ENCODE measurements at regions not wholly inside any gene's neighbourhood (a gene's known extent, or its start where the extent isn't known, plus 50 kb on each side); places are given as distances from the start of the nearest gene placed in this dataset.
"Not testable (repeated sequence)": the region's sequence is repeated elsewhere in the genome, so short reads cannot be mapped to it uniquely, and the experiment has no call there.

GRCh38 chr7:37656-38055 is 154.7 kb upstream of the FAM20C start:
- TF ChIP-seq, protein P1, sequence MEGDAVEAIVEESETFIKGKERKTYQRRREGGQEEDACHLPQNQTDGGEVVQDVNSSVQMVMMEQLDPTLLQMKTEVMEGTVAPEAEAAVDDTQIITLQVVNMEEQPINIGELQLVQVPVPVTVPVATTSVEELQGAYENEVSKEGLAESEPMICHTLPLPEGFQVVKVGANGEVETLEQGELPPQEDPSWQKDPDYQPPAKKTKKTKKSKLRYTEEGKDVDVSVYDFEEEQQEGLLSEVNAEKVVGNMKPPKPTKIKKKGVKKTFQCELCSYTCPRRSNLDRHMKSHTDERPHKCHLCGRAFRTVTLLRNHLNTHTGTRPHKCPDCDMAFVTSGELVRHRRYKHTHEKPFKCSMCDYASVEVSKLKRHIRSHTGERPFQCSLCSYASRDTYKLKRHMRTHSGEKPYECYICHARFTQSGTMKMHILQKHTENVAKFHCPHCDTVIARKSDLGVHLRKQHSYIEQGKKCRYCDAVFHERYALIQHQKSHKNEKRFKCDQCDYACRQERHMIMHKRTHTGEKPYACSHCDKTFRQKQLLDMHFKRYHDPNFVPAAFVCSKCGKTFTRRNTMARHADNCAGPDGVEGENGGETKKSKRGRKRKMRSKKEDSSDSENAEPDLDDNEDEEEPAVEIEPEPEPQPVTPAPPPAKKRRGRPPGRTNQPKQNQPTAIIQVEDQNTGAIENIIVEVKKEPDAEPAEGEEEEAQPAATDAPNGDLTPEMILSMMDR (IDR thresholded peaks at IDR 0.05), result not testable (repeated sequence)
- not testable (repeated sequence) for TF ChIP-seq POLR2AphosphoS5, POLR2A (IDR thresholded peaks at IDR 0.05)
